HG02623 (cell line): ENCODE measurements at regions not wholly inside any gene's neighbourhood (a gene's known extent, or its start where the extent isn't known, plus 50 kb on each side); places are given as distances from the start of the nearest gene placed in this dataset.
"Not testable (repeated sequence)": the region's sequence is repeated elsewhere in the genome, so short reads cannot be mapped to it uniquely, and the experiment has no call there.

ENCODE experiments used
- ATAC-seq: cut with Tn5 transposase; IDR thresholded peaks from one replicate; pipeline ENCODE4 v1.9.1; 2021; ENCODE audit warnings: moderate library complexity; ENCODE audit not compliant: unreplicated experiment

GRCh38 chr20:47892681-47893080 lies 107.4 kb upstream of the SULF2 start:
- not testable (repeated sequence) for ATAC-seq

GRCh38 chr20:47890708-47891107 lies 105.4 kb upstream of the SULF2 start:
- not testable (repeated sequence) for ATAC-seq

- ATAC-seq = not testable (repeated sequence)
These were observed 104.5 kb upstream of the SULF2 start for GRCh38 chr20:47889751-47890150.

- no peak for ATAC-seq
These were observed 103.1 kb upstream of the SULF2 start for GRCh38 chr20:47888351-47888750.

GRCh38 chr20:47887477-47888080 lies 102.3 kb upstream of the SULF2 start:
- ATAC-seq = no peak

GRCh38 chr20:47887064-47887463 lies 101.8 kb upstream of the SULF2 start:
- no peak for ATAC-seq

- no peak for ATAC-seq
These were observed 101.3 kb upstream of the SULF2 start for GRCh38 chr20:47886454-47887041.

- ATAC-seq = no peak
These were observed 100.7 kb upstream of the SULF2 start for GRCh38 chr20:47885909-47886453.

GRCh38 chr20:47883940-47884339 lies 98.7 kb upstream of the SULF2 start:
- not testable (repeated sequence) for ATAC-seq

- no peak for ATAC-seq
These were observed 97.9 kb upstream of the SULF2 start for GRCh38 chr20:47883186-47883585.

GRCh38 chr20:47879771-47880170 lies 94.5 kb upstream of the SULF2 start:
- ATAC-seq = no peak

GRCh38 chr20:47878601-47879027 lies 93.3 kb upstream of the SULF2 start:
- no peak for ATAC-seq

- ATAC-seq = no peak
These were observed 91.2 kb upstream of the SULF2 start for GRCh38 chr20:47876311-47877088.

GRCh38 chr20:47875297-47876025 lies 90.2 kb upstream of the SULF2 start:
- ATAC-seq = no peak

- ATAC-seq = no peak
These were observed 87.1 kb upstream of the SULF2 start for GRCh38 chr20:47872341-47872740.

GRCh38 chr20:47870475-47870874 lies 85.2 kb upstream of the SULF2 start:
- no peak for ATAC-seq

- no peak for ATAC-seq
These were observed 83.5 kb upstream of the SULF2 start for GRCh38 chr20:47868744-47869143.

GRCh38 chr20:47868236-47868635 lies 83.0 kb upstream of the SULF2 start:
- no peak for ATAC-seq

GRCh38 chr20:47867831-47868230 lies 82.5 kb upstream of the SULF2 start:
- ATAC-seq = no peak

- ATAC-seq = no peak
These were observed 81.2 kb upstream of the SULF2 start for GRCh38 chr20:47866480-47866879.

GRCh38 chr20:47865912-47866311 lies 80.6 kb upstream of the SULF2 start:
- ATAC-seq = no peak
